ENCODE measurements at regions not wholly inside any gene's neighbourhood (a gene's known extent, or its start where the extent isn't known, plus 50 kb on each side); places are given as distances from the start of the nearest gene placed in this dataset.
A peak's percentile ranks its signal among the peaks of the same experiment; 100 is the strongest.

GRCh38 chr14:51307551-51307950 lies 67.5 kb downstream of the TMX1 start:
- DNase-seq = no peak

DNA sequence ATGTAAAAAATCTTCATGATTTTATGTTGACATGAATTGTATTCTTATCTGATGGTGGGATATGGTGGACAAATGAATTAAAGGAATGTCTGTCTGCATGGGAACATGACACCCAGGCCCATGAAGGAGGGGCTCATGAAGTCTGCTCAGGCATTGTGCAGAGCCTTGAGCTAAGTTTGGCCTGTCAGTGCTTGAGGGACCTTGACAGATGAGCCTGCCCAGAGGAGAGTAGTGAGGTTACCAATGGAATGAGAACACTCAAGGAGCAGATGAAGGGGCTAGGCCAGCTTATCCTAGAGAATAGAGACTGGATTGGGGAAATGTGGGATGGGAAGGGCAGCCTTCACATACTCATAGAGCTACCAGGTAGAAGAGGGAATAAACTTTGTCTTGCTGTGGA lies 68.8 kb downstream of the TMX1 start:
- DNase-seq = no peak

GRCh38 chr14:51310505-51310944 lies 70.5 kb downstream of the TMX1 start:
- peak; percentile 40 for DNase-seq

DNA sequence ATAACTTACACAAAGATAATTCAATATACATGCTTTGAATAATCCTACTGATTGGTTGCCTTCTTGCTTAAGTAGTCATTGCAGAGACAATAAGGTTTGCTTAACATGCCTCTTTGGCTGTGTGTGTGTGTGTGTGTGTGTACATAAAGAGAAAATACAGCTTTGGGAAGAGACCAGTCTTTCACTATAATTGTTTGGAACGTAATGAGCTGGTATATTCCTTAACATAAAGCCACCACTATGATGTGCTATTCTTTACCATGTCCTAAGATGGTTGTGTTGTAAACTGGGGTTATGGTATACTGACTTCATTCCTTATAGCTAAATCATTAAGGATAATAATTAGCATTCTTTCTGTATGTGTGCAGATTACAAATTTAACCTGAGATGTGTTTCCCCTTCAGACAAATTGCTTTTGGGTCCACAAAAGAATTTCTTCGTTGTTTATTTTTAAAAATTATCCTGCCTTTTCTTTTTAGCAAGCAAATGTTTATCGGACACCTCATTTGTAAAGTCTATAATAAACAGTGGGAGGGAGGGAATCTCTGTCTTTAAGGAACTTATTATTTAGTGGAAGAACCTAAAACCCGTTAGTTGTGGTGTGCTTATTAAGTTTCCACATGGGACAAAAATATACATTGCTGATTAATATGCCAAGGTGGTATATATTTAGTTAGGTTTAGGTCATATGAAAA lies 74.4 kb downstream of the TMX1 start:
- no peak for DNase-seq

DNA sequence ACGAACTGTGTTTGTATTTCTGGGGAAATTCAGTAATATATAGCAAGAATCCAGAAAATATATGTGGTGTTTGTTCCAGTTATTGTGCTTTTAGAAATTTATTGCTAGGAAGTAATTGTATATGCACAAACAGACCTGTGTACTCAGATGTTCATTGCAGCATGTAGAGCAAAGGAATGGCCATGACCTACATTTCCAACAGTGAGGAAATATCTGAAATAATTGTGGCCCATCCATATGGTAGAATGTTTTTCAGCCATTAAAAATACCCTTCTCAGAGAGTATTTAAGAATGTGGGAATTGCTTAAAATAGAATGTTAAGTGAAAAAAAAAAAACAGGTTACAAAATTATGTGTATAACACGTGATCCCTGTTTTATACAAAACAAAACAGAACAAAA lies 77.3 kb downstream of the TMX1 start:
- no peak for DNase-seq

- DNase-seq = no peak
Observed at GRCh38 chr14:51318813-51319597, 79.0 kb downstream of the TMX1 start.

DNA sequence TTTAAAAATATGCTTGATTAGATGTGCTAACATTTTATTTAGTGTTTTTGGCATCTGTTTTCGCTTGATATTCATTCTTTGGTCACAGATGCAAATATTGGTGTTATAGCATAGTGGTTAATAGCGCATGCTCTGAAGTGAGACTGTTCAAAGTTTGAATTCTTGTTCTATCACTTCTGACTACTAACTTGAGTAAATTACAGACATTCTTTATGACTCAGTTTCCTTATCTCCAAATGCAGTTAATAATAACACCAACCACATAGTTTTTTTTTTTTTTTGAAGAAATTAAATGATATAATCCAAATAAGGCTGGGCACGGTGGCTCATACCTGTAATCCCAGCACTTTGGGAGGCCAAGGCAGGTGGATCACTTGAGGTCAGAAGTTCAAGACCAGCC lies 81.0 kb downstream of the TMX1 start:
- no peak for DNase-seq

DNA sequence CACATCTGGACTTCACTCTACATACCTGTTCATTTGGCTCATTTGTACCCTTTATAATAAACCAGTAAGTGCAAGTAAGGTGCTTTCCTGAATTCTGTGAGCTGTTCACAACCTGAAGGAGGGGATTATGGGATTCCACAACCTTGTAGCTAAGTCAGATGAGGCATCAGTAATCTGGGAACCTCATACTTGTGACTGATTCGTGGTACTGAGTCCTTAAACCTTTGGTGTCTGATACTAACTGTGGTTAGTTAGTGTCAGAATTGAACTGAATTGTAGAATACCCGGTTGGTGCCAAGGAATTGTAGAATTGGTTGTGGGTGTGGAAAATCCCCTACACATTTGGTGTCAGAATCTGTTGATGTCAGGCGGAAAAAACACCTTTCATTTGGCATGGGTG lies 83.4 kb downstream of the TMX1 start:
- DNase-seq = no peak

- no peak for DNase-seq
Observed at GRCh38 chr14:51327376-51327775, 87.3 kb downstream of the TMX1 start.

DNA sequence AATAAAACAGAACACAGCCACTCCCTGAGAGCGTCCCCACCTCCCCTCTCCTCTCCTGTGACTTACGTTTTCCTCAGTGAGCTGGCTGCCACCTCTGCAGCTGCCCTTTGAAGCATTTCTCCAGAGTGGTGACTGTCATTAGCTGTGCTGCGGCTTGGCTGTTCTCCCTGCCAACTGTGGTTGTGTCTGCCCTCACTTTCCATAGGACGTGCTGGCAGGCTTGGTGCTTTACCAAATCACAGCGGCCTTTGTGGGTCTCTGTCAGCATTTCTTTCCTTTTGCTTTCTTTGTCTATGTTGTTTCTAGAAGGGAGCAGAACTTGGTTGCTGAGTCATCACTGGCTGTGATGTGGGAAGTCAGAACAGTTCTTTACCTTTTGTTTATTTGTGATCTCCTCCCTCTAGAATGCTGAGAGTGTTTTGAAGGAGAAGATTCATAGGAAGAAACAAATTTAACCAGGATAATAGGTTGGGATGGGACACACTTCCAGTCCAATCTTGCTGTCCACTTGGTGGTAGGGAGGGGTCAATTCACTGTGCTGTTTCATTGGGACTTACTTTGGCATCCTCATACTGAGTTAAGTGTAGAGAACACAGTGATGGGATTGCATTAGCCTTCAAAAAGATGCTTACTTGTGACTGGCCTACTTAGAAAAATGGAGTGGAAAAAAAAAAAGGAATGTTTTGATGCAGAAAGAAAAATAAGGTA lies 88.2 kb downstream of the TMX1 start:
- DNase-seq = no peak

GRCh38 chr14:51328772-51329353 lies 88.8 kb downstream of the TMX1 start:
- no peak for DNase-seq

- DNase-seq = no peak
Observed at GRCh38 chr14:51331486-51332367, 91.7 kb downstream of the TMX1 start.

GRCh38 chr14:51333299-51333698 lies 93.3 kb downstream of the TMX1 start:
- no peak for DNase-seq

DNA sequence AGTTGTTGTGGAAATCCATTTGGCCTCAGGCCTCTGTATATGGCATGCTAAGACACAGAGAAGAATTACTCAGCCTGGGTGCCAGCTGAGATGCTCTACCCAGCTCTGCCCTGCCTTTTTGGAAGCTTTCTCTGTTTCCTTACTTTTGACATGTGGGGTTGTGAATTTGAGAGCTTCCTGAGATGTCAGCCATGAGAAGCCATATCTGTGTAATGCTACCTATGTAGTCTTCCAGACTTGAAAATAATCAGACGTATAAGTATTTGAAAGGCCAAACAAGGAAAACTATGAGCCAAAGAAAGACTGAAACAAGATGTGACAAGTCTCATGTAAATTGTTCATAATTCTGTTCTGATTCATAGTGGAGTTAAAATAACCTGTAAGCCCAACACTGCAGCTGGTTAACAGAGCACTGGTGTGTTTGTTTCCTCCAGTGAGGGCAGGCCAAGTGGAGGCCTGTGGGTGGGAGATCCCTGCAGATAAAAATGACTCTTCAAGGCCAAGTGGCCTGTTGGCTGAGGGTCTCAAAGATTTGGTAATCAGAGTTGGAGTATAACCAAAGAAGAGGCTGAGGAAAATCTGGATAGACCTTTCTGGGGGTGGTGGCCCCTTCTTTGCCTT lies 94.0 kb downstream of the TMX1 start:
- DNase-seq = no peak

- DNase-seq = no peak
Observed at GRCh38 chr14:51334566-51334965, 94.5 kb downstream of the TMX1 start.

GRCh38 chr14:51335531-51335930 lies 95.5 kb downstream of the TMX1 start:
- no peak for DNase-seq

- DNase-seq = no peak
Observed at GRCh38 chr14:51335961-51336723, 96.1 kb downstream of the TMX1 start.

GRCh38 chr14:51336734-51337133 lies 96.7 kb downstream of the TMX1 start:
- no peak for DNase-seq

- no peak for DNase-seq
Observed at GRCh38 chr14:51337520-51337919, 97.5 kb downstream of the TMX1 start.

GRCh38 chr14:51341338-51341737 lies 101.3 kb downstream of the TMX1 start:
- DNase-seq = no peak

DNA sequence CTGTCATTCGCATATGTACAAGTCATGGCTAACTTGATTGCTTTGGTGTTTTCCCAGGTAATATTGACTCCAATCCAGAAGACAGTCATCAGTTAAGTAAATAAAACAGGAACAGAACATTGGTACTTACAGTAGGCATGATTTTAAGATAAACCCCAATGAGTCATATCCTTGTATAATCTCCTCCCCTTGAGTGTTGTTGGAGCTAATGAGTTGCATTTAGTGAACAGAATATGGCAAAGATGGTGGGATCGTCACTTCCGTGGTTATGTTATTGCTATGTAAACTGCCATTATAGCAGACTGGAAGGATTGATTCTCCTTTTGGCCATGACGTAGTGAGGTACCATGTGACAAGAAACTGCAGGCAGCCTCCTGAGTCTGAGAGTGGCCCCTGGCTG lies 102.2 kb downstream of the TMX1 start:
- no peak for DNase-seq
